Esophagus muscularis mucosa (tissue), 2 donors: ENCODE measurements at regions not wholly inside any gene's neighbourhood (a gene's known extent, or its start where the extent isn't known, plus 50 kb on each side); places are given as distances from the start of the nearest gene placed in this dataset.

ENCODE experiments used
- POLR2A ChIP-seq: fragments of 450-650 bp; IDR thresholded peaks from one replicate; pipeline ENCODE4 v1.6.1; 2017; ENCODE audit warnings: antibody characterized with exemption, moderate library complexity, mild to moderate bottlenecking, low read depth
- POLR2AphosphoS5 ChIP-seq, 2 donors: sonication (generic); formaldehyde crosslinking; IDR thresholded peaks; one replicate each; pipeline ENCODE4 v1.6.1; 2017; ENCODE audit warnings: antibody characterized with exemption in 2 of 2

GRCh38 chr17:12592941-12593340 lies 72.7 kb upstream of the MYOCD start:
- no peak for TF ChIP-seq POLR2AphosphoS5 (IDR thresholded peaks at IDR 0.05)
- TF ChIP-seq POLR2A: no peak
